T-cell (primary cell): ENCODE measurements at regions not wholly inside any gene's neighbourhood (a gene's known extent, or its start where the extent isn't known, plus 50 kb on each side); places are given as distances from the start of the nearest gene placed in this dataset.
"Not testable (repeated sequence)": the region's sequence is repeated elsewhere in the genome, so short reads cannot be mapped to it uniquely, and the experiment has no call there.

Source experiments
- ATAC-seq, 4 experiments: fragments of 200-7000 bp in 3 of 4; fragments of 150-1000 bp in 1 of 4; cut with Tn5 transposase; replicated peaks in 1 of 4; 1 replicate in 3 of 4; 2 replicates in 1 of 4; pipeline ENCODE4 v1.10.0; 2021; ENCODE audit warnings: moderate library complexity in 3 of 4, mild to moderate bottlenecking in 2 of 4, moderate number of reproducible peaks in 1 of 4
- CTCF ChIA-PET, 2 donors: fragments of 300-600 bp; sonication (Branson Sonifier 250); formaldehyde crosslinking; loops; one replicate each; lab custom pipeline; 2022; ENCODE audit warnings: antibody characterized with exemption in 2 of 2; lab: Charles Lee
- POLR2A ChIA-PET, 2 donors: fragments of 300-600 bp; sonication (Branson Sonifier 250); formaldehyde crosslinking; loops; one replicate each; lab custom pipeline; 2022; ENCODE audit warnings: antibody characterized with exemption in 2 of 2; lab: Charles Lee
- DNase-seq, 35 experiments: peaks; one replicate each; pipeline versions ENCODE4 v3.0.0 to v3.0.0-alpha.2; 2013 to 2023
- H3K27ac ChIP-seq: one replicate; pipeline ENCODE4 v1.5.1; 2013; ENCODE audit warnings: low read length
- H3K27me3 ChIP-seq, 2 experiments: replicated peaks in 1 of 2; 1 replicate in 1 of 2; 2 replicates in 1 of 2; pipeline versions ENCODE4 v1.6.1 to v1.7.0; 2013; ENCODE audit warnings: low read length in 1 of 2, mixed read lengths in 1 of 2; ENCODE audit not compliant: control insufficient read depth in 2 of 2, insufficient read depth in 2 of 2; ENCODE audit errors: extremely low read depth in 1 of 2
- H3K36me3 ChIP-seq, 2 donors: 1 replicate in 1 of 2; 2 replicates in 1 of 2; pipeline versions ENCODE4 v1.6.1 to v1.7.0; 2013; ENCODE audit warnings: low read length in 1 of 2; ENCODE audit not compliant: control insufficient read depth in 2 of 2, insufficient read depth in 1 of 2; ENCODE audit errors: extremely low read depth in 1 of 2
- H3K4me1 ChIP-seq, 2 experiments: 1 replicate in 1 of 2; 2 replicates in 1 of 2; pipeline versions ENCODE4 v1.6.1 to v1.7.0; 2013; ENCODE audit warnings: low read length in 2 of 2, mixed read lengths in 1 of 2; ENCODE audit not compliant: insufficient read depth in 2 of 2, control insufficient read depth in 1 of 2; ENCODE audit errors: extremely low read depth in 1 of 2
- H3K4me3 ChIP-seq, 2 donors: 1 replicate in 1 of 2; 2 replicates in 1 of 2; pipeline versions ENCODE4 v1.5.1 to v1.7.0; 2013; ENCODE audit warnings: mild to moderate bottlenecking in 2 of 2, low read length in 1 of 2, moderate library complexity in 1 of 2; ENCODE audit not compliant: control insufficient read depth in 1 of 2; ENCODE audit errors: extremely low read depth in 1 of 2
- H3K9me3 ChIP-seq: 2 replicates; pipeline ENCODE4 v1.7.0; 2013
- H3K27ac Mint-ChIP-seq, 2 donors: one replicate each; pipeline ENCODE4 v1.8.0; 2020 to 2021; ENCODE audit warnings: mild to moderate bottlenecking in 2 of 2, mixed read lengths in 2 of 2
- H3K27me3 Mint-ChIP-seq, 2 donors: one replicate each; pipeline ENCODE4 v1.8.0; 2021 to 2022; ENCODE audit warnings: mixed read lengths in 2 of 2
- H3K36me3 Mint-ChIP-seq: one replicate; pipeline ENCODE4 v1.8.0; 2021; ENCODE audit warnings: mixed read lengths
- H3K4me1 Mint-ChIP-seq, 3 donors: one replicate each; pipeline ENCODE4 v1.8.0; 2020 to 2022; ENCODE audit warnings: mixed read lengths in 3 of 3, mild to moderate bottlenecking in 1 of 3
- H3K4me3 Mint-ChIP-seq, 3 donors: one replicate each; pipeline ENCODE4 v1.8.0; 2020 to 2022; ENCODE audit warnings: mild to moderate bottlenecking in 3 of 3, mixed read lengths in 3 of 3, moderate library complexity in 3 of 3
- H3K9me3 Mint-ChIP-seq, 3 donors: one replicate each; pipeline ENCODE4 v1.8.0; 2020 to 2022; ENCODE audit warnings: mixed read lengths in 3 of 3
- WGBS: methylation state at CpG from one replicate; pipeline ENCODE4 v1.1.5; 2013; ENCODE audit warnings: missing lambda C conversion rate; ENCODE audit not compliant: insufficient coverage; 5-methylcytosine and 5-hydroxymethylcytosine counted together

- Mint-ChIP-seq H3K4me3 (no peak overlapping the region), H3K4me1 (no peaks in the 10 kb centered on the region), H3K36me3 (no peaks in the 10 kb centered on the region), H3K27me3 (peaks cover 0 to 3% of the 10 kb centered on the region in 2 donors), H3K27ac (no peak overlapping the region), H3K9me3 (no peaks in the 10 kb centered on the region)
- H3K4me1 ChIP-seq = no peaks in the 10 kb centered on the region
- no peaks in the 10 kb centered on the region for H3K36me3 ChIP-seq
- no peak for ATAC-seq
- no peak overlapping the region for H3K4me3 ChIP-seq
- CTCF ChIA-PET = no interaction called here
- no peaks in the 10 kb centered on the region for H3K27me3 ChIP-seq
- H3K27ac ChIP-seq = no peak overlapping the region
- DNase-seq = no peak
- WGBS = 67% methylated on average over 1 of the region's 3 CpGs
- no peaks in the 10 kb centered on the region for H3K9me3 ChIP-seq
- POLR2A ChIA-PET = no interaction called here
Observed at GRCh38 chr7:13111230-13111629, 423.8 kb downstream of the ARL4A start.

GRCh38 chr7:13114240-13114639, 426.8 kb downstream of the ARL4A start:
- H3K27me3 Mint-ChIP-seq, ATAC-seq, H3K27me3 ChIP-seq, H3K4me3 Mint-ChIP-seq, DNase-seq, H3K36me3 ChIP-seq, CTCF ChIA-PET, H3K9me3 Mint-ChIP-seq, H3K36me3 Mint-ChIP-seq, H3K4me3 ChIP-seq, H3K4me1 Mint-ChIP-seq, H3K27ac Mint-ChIP-seq, H3K9me3 ChIP-seq, H3K4me1 ChIP-seq, H3K27ac ChIP-seq, POLR2A ChIA-PET: not testable (repeated sequence)
- WGBS = 60% methylated on average over 1 of the region's 7 CpGs

DNA sequence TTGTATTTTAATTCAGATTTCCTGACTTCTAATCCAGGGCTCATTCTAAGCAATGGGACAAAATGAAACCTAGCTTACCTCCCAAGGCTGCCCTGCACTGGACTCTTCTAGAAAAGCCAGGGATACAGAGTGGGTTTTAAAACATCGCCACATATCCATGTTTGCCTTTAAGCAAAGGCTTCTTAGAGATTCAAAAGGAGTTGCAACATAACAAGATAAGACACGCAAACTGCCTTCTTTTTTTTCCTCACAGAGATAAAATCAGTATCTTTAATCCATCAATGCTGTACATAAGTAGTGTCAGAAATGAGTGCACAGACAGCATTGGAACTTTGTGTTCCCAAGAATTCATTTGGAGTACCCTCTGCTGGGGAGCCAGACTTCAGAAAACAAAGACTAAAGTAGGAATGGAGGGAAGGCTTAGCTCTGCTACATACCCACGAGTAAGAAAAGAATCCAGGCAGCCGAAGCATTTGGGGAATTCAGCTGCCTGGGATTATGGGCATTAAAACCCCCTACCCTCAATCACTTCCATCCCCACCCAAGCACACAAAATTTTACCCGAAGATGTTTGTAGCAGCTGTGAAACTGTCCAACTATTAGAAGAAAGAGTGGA, 427.8 kb downstream of the ARL4A start:
- CTCF ChIA-PET = no interaction called here
- ATAC-seq = no peak
- no peaks in the 10 kb centered on the region for H3K4me1 Mint-ChIP-seq
- H3K27ac Mint-ChIP-seq = no peak overlapping the region
- H3K36me3 Mint-ChIP-seq = no peaks in the 10 kb centered on the region
- Histone ChIP-seq H3K4me1 (no peaks in the 10 kb centered on the region), H3K4me3 (no peak overlapping the region), H3K36me3 (no peaks in the 10 kb centered on the region), H3K27ac (no peak overlapping the region), H3K9me3 (no peaks in the 10 kb centered on the region), H3K27me3 (no peaks in the 10 kb centered on the region)
- POLR2A ChIA-PET = no interaction called here
- no peaks in the 10 kb centered on the region for H3K9me3 Mint-ChIP-seq
- H3K27me3 Mint-ChIP-seq = peaks cover 0 to 3% of the 10 kb centered on the region in 2 donors
- WGBS = no CpG with 5 or more reads among the region's 5 CpGs
- H3K4me3 Mint-ChIP-seq = no peak overlapping the region
- DNase-seq = no peak

DNA sequence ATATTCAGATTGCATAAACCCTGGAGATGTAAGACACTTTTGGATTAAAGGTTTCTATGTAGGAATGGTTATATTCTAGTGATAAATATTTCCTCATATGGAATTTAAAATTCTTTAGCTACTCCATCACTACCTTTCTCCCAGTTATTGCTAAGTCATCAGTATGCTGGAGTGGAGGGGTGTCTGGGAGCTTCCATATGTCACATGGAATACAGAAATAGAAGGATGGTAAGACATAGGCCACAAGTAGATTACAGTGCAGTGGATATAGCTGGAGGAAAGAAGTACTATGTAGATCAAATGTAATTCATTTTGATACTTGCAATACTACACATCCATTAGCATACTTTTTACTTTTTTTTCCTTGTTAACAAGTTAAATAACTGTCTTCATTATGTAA, 428.4 kb downstream of the ARL4A start:
- POLR2A ChIA-PET = no interaction called here

GRCh38 chr7:13117103-13117502, 429.7 kb downstream of the ARL4A start:
- no peak for DNase-seq
- ATAC-seq = no peak
- WGBS = no CpG with 5 or more reads among the region's 2 CpGs
- no peaks in the 10 kb centered on the region for H3K9me3 ChIP-seq
- ChIA-PET CTCF (no interaction called here), POLR2A (interaction anchor here in 1 of 2 donors (0.7 kb wide), 1 partner anchor 28 kb away, joined by 3 read pairs; no protein-coding TSS in a partner anchor)
- H3K36me3 Mint-ChIP-seq = no peaks in the 10 kb centered on the region
- H3K27ac ChIP-seq = no peak overlapping the region
- no peaks in the 10 kb centered on the region for H3K4me1 Mint-ChIP-seq
- no peaks in the 10 kb centered on the region for H3K4me1 ChIP-seq
- no peaks in the 10 kb centered on the region for H3K27me3 ChIP-seq
- H3K36me3 ChIP-seq = no peaks in the 10 kb centered on the region
- H3K9me3 Mint-ChIP-seq = peaks cover 0 to 1% (median under 1%) of the 10 kb centered on the region in 3 donors
- H3K4me3 Mint-ChIP-seq = no peak overlapping the region
- H3K27me3 Mint-ChIP-seq = peaks cover 0 to 3% of the 10 kb centered on the region in 2 donors
- no peak overlapping the region for H3K27ac Mint-ChIP-seq
- H3K4me3 ChIP-seq = no peak overlapping the region

More for the DNA sequence above, 428.4 kb downstream of the ARL4A start:
- Histone ChIP-seq H3K4me1 (no peaks in the 10 kb centered on the region), H3K4me3 (no peak overlapping the region), H3K9me3 (no peaks in the 10 kb centered on the region), H3K36me3 (no peaks in the 10 kb centered on the region), H3K27ac (no peak overlapping the region), H3K27me3 (no peaks in the 10 kb centered on the region)
- no peaks in the 10 kb centered on the region for H3K36me3 Mint-ChIP-seq
- no peak overlapping the region for H3K27ac Mint-ChIP-seq
- no peaks in the 10 kb centered on the region for H3K9me3 Mint-ChIP-seq
- H3K4me1 Mint-ChIP-seq = no peaks in the 10 kb centered on the region
- ATAC-seq = no peak
- DNase-seq = no peak
- CTCF ChIA-PET = no interaction called here
- H3K4me3 Mint-ChIP-seq = no peak overlapping the region
- peaks cover 0 to 3% of the 10 kb centered on the region in 2 donors for H3K27me3 Mint-ChIP-seq

DNA sequence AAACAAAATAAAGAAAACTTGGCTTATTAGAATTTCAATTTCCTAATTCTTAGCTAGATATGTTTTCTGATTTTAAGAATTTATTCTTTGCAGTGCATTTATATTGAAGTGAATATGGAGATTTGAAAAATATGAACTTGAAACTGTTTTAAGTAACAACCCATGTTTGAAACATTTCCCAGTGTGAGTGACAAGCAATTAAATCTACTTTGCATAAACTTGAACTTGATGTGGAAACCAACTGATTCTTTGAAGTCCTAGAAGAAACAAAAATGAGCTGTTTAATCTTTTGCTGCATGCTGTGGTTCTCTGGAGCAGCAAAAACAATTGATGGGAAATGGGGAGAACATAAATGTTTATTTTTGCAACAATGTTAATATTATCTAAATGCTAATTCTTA, 430.2 kb downstream of the ARL4A start:
- Histone ChIP-seq H3K9me3 (no peaks in the 10 kb centered on the region), H3K36me3 (no peaks in the 10 kb centered on the region), H3K4me1 (no peaks in the 10 kb centered on the region), H3K27me3 (no peaks in the 10 kb centered on the region), H3K4me3 (no peak overlapping the region), H3K27ac (no peak overlapping the region)
- Mint-ChIP-seq H3K27me3 (peaks cover 0 to 3% of the 10 kb centered on the region in 2 donors), H3K9me3 (peaks cover 0 to 5% (median 3%) of the 10 kb centered on the region in 3 donors), H3K4me1 (no peaks in the 10 kb centered on the region), H3K36me3 (no peaks in the 10 kb centered on the region), H3K4me3 (no peak overlapping the region), H3K27ac (no peak overlapping the region)
- CTCF ChIA-PET = no interaction called here
- ATAC-seq (no peak), DNase-seq (no peak)
- POLR2A ChIA-PET = no interaction called here

- H3K27me3 ChIP-seq, H3K27ac ChIP-seq, H3K4me3 Mint-ChIP-seq, H3K27ac Mint-ChIP-seq, ATAC-seq, H3K36me3 Mint-ChIP-seq, H3K4me1 Mint-ChIP-seq, H3K36me3 ChIP-seq, CTCF ChIA-PET, H3K9me3 ChIP-seq, H3K4me3 ChIP-seq, H3K4me1 ChIP-seq, POLR2A ChIA-PET, DNase-seq: not testable (repeated sequence)
- Mint-ChIP-seq H3K27me3 (peaks cover 8 to 15% of the 10 kb centered on the region in 2 donors), H3K9me3 (peaks cover 17 to 18% (median 18%) of the 10 kb centered on the region in 3 donors)
- 100% methylated on average over 2 of the region's 2 CpGs for WGBS
Observed at GRCh38 chr7:13124629-13125028, 437.2 kb downstream of the ARL4A start.
